AG10803 (cell line): ENCODE measurements at regions not wholly inside any gene's neighbourhood (a gene's known extent, or its start where the extent isn't known, plus 50 kb on each side); places are given as distances from the start of the nearest gene placed in this dataset.

Experiments
- DNase-seq: peaks from one replicate; pipeline ENCODE4 v3.0.0; 2010; ENCODE audit warnings: low read depth
- H3K4me3 ChIP-seq: 2 replicates; pipeline ENCODE4 v1.5.1; 2011; ENCODE audit warnings: mild to moderate bottlenecking, low read length, control low read depth
- CTCF ChIP-seq: conservative IDR thresholded peaks from 2 replicates; pipeline ENCODE4 v1.5.1; 2011; ENCODE audit warnings: mild to moderate bottlenecking, low read length, control low read depth, inconsistent platforms

DNA sequence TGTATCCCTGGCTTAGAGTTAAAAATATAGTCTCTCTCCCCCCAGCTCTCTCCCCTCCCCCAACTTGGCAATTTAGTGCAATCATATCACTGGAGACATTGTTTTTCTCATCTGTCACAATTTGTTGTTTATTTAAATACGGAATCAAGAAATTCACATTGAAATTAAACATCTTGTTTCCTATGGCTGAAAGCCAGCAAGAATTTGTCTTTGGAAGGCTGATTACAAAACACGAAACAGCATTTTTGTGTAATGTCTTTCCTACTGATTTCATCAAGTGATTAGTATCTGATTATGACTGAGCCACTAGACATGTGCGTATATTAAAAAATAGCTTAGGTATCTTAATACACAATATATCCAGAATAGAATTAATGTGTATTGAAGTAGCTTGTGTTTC, 119.7 kb downstream of the LYPLAL1 start:
- TF ChIP-seq CTCF = no peak
- no peak overlapping the region for H3K4me3 ChIP-seq
- DNase-seq = peak; percentile 15

DNA sequence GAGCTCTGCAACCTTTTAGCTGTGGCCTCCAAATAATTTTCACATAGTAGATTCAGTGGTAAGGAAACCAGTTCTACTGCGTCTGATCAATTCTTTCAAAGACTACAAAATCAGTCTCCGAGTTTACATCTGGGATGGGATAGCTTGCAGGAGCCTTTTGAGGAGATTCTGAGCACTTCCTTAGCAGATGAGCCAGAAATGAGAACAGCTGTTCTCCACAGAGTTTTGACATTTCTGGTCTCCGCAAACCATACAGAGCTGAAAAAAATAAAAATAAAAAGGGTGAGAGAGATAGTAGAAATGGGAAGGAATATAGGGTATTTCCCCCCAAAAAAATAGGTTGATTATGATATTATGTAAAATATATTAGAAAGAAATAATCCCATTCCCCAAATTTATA, 119.3 kb downstream of the LYPLAL1 start:
- TF ChIP-seq CTCF = no peak
- no peak for DNase-seq
- H3K4me3 ChIP-seq = no peak overlapping the region

DNA sequence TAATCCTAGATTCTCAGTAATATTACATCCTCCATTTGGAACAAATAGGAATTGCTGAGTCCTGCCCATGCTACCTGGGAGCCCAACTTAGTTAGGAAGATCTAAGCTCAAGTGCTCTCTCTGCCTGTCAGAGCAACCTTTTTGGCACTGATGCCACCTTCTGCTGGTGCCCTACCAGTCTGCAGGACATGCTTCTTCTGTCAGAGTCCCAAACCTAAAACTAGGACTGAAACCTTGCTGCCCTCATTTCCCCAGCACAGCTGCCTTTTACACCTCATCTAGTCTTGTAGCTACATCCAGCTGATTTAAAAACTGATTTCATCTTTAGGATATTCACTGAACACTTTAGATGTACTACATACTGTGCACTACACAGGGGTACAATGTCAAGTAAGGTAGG, 118.7 kb downstream of the LYPLAL1 start:
- no peak overlapping the region for H3K4me3 ChIP-seq
- DNase-seq = no peak
- TF ChIP-seq CTCF = no peak

DNA sequence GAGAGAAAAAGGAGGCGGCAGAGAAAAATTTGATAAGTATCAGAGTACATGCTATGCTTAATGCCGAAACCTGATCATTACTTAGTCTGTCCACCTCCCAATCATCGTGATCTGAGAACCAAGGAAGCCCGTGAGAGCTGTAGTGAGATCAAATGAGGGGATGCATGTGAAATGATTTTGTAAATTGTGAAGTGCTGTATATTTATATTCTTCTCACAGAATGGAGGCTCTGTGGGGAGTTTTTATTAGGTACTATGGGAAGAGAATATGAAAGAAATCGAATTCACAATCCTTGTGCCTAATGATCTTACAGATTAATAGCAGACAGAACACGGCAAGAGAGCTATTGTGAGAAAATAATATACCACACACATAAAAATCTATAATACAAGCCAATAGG, 115.5 kb downstream of the LYPLAL1 start:
- no peak overlapping the region for H3K4me3 ChIP-seq

DNA sequence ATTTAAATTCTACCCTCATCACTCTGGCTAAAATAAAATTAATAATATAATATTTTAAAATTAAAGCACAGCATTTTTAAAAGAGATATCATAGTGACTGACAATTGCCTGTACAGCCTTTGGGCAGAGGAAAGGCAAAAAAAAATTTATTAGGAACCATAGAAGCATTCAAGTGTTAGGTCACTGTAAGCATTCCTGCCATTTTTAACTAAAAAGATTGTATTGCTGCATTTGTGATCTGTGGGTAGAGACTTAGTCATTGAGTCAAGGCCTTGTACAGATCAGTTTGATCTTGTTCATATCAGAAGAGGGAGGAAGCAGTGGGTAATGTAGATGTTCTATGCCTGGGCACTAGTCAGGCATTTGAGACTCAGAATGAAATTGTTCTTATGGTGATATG, 109.9 kb downstream of the LYPLAL1 start:
- no peak overlapping the region for H3K4me3 ChIP-seq
- no peak for DNase-seq
- TF ChIP-seq CTCF = no peak

More for the DNA sequence above, 115.5 kb downstream of the LYPLAL1 start:
- no peak for TF ChIP-seq CTCF
- no peak for DNase-seq

GRCh38 chr1:219281831-219282230, 108.2 kb downstream of the LYPLAL1 start:
- no peak for TF ChIP-seq CTCF
- H3K4me3 ChIP-seq = no peak overlapping the region
- DNase-seq = no peak

- no peak overlapping the region for H3K4me3 ChIP-seq
- no peak for TF ChIP-seq CTCF
Observed at GRCh38 chr1:219279017-219279770, 105.5 kb downstream of the LYPLAL1 start.

More at GRCh38 chr1:219279017-219279770, 105.5 kb downstream of the LYPLAL1 start:
- no peak for DNase-seq
